ENCODE measurements at regions not wholly inside any gene's neighbourhood (a gene's known extent, or its start where the extent isn't known, plus 50 kb on each side); places are given as distances from the start of the nearest gene placed in this dataset.

- no peak for DNase-seq
Measured at GRCh38 chr1:117678246-117678977, 72.6 kb downstream of the TENT5C start.

GRCh38 chr1:117679299-117679698, 73.5 kb downstream of the TENT5C start:
- DNase-seq, result no peak

- no peak for DNase-seq
Measured at GRCh38 chr1:117679868-117680267, 74.0 kb downstream of the TENT5C start.

DNA sequence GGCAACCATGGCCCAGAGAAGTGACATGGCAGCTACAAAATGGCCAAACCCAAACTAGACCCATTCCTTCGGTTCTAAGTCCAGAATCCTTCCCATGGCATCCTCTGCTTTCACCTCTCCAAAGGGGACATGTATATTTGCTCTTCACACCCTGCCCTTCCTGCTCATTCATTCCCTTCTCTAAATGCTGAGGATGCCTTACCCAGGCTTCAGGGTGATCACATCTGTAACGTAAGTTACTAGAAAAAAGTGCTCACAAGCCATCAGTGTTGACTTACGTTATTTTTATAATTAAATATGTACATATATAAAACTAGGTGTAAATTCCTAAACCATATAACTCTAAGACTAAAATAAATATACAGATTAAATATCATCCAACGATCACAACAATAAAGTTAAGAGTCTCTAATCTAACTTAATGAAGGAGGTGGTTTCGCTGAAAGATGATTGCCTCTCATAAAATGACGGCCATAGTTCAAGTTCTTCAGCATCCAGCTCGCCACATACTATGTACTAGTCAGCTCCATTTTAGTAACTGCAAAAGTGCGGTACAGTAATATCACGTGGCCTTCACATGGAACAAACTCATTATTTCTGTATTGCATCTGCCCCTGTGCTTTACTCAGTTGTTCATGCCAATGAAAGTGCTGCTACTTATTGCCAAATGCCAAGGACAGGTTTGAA, 74.6 kb downstream of the TENT5C start:
- DNase-seq, result no peak

DNA sequence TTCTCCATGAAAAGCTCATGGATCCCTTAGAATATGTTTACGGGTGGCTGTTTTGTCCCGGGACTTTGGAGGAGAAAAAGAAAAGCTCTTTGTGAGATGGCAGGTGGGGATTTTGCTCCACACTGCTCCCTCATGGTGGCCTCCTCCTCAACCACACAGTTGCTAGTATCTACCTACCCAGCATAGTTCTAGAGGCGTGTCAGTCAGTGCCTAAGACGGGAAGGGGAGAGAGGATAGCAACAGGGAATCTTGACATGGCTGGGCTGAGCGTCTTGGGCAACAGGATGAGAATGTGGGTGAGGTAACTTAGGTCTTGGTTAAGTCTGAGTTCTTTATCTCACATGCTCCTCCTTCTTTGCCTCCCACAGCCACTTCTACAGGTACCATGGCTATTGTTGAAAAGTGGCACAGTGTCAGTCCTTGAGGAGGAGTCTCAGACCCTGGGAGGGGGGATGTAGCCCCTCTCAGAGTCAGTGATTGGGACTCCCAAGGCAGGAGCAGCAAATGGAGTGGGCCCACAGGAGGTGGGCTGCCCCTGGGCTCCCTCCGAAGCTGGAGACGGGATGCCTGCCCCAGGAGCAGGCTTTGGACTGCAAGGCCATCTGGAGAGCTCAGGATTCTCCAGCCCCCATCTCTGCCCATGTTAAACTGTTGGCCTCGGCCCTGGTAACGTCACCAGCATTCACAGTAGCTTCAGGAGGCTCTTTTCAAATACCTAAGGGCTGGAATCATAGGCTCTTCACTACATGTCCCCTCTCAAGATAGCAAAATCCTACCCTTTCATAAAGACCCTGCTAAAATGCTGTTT, 75.4 kb downstream of the TENT5C start:
- no peak for DNase-seq

- DNase-seq, result no peak
Measured at GRCh38 chr1:117681901-117682250, 76.0 kb downstream of the TENT5C start.

- DNase-seq, result no peak
Measured at GRCh38 chr1:117682372-117682771, 76.5 kb downstream of the TENT5C start.

GRCh38 chr1:117683571-117684285, 77.9 kb downstream of the TENT5C start:
- DNase-seq, result no peak

GRCh38 chr1:117685936-117686806, 80.3 kb downstream of the TENT5C start:
- DNase-seq, result no peak

GRCh38 chr1:117686907-117687306, 81.1 kb downstream of the TENT5C start:
- no peak for DNase-seq

DNA sequence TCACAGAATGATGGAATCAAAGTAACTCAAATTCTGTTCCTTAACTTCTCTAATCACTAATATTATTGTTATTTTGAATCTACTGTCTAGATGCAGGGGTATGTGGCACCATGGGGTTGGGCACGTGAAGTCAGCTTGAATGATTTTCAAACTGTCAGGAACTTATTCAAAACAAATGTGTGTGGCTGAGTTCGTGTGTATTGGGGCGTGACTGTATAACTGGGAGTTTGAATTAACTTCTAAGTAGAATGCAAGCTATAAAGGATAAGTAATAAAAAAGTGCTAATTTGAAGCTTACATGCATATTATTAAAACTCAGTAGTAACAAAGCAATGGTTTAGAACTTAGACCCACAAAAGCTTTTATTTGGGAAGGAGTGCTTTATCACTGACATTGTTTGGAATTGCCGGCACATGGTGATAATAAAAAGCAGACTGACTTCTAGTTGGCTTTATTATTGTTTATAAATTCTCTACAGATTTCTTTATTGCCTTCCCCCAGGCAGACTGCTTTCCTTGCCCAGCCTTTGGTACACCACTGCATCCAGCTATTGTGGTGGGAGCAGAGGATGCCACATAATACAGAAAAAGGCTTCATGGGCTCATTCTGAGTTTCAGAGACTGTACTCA, 84.3 kb downstream of the TENT5C start:
- DNase-seq, result no peak

DNA sequence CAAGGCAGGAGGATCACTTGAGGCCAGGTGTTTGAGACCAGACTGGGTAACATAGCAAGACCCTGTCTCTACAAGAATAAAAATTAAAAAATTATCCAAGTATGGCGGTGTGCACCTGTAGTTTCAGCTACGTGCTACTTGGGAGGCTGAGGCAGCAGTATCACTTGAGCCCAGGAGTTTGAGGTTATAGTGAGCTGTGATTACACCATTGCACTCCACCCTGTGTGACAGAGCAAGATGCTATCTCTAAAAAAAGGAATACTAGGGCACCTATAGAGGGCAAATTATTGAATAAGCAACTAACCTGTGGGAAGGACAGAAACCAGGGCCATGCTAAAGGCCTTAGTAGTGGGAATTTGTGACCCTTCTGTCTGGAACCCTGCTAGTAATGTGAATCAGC, 86.1 kb downstream of the TENT5C start:
- no peak for DNase-seq

GRCh38 chr1:117694543-117694942, 88.7 kb downstream of the TENT5C start:
- peak in 1 of 5 donors; percentile 57 for DNase-seq

- DNase-seq, result no peak
Measured at GRCh38 chr1:117695796-117696490, 90.1 kb downstream of the TENT5C start.

DNA sequence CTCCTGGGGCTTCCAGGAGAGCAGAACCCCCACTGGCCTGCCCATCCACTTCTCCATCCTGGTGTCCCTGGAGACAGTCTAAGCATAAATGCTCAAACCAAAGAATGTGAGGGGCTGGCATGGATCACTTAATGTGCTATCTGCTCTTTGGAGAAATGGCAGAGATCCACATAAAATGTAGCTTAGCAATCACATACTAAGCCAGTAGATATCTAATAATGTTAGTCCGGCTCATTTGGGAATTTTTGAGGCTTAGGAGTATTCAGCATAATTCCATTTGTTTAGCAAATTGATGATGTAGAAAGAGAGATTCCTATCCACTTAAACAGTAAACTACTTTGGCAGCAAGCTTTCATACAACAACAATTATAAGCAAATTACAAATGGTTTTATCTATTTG, 90.7 kb downstream of the TENT5C start:
- no peak for DNase-seq

- DNase-seq, result no peak
Measured at GRCh38 chr1:117697220-117697781, 91.5 kb downstream of the TENT5C start.

DNA sequence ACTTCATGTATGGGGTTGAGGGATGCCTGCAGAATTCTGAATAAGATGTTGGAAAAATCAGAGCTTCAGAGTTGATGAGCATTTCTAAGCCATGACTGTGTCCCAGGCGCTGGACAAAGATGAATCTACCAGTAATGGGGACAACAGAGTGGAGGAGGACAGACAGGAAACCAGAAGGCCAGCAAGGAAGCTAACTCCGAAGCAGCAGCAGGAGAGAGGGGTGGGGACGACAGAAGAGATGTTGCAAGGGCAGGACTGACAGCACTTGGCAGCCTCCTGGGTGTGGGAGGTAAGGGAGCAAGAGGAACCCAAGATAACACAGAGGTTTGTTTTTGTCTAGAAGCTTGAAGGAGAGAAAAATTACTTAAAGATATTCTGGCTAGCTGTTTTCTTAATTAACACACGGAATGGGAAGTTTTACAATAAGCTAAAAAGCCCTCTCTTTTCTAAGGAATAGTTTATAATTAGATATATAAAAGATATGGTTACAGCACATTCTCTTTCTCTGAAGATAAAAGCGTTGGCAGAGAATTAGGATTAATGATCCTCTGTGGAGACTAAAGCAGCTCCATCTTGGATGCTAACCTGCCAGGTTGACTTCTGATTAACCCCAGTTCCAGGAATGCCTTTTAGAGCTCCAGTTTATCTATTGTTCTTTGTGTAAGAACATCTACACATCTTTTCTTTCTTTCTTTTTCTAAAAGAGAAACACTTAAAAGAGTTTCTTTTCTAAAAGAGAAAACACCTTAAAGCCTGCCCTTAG, 92.7 kb downstream of the TENT5C start:
- no peak for DNase-seq

- no peak for DNase-seq
Measured at GRCh38 chr1:117699953-117700352, 94.1 kb downstream of the TENT5C start.

DNA sequence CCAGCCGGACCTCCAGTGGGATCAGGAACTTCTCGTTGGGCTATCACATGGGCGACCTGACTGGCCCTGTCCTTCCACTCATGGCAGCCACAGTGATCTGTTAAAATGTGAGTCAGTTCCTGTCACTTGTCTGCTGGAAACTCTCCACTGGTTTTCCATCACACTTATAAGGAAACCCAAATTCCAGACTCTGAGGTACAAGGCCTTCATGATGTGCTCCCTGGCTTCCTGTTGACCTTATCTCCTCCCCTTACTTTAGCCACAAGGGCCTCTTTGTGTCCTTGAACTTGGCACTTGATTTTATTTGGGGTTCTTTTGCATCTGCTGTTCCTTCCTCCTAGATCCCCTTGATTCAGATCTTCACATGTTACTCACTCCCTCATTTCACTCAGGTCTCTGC, 96.8 kb downstream of the TENT5C start:
- DNase-seq, result no peak

DNA sequence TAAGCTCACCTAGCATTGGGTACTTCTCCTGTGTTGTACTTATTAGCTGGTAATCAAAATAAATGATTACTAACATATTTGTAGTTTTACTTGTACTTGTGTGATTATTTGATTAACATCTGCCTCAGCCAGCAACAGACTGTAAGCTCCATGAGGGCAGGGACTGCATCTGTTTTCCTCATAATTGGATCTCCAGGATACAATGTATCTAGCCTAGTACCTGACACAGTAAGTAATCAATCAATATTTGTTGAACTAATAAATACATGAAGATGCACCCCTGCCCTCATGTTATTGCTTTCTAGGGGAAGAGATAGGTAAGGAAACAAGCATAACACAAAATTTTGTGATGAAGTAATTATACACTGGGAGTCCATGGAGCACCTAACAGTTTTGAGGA, 101.5 kb downstream of the TENT5C start:
- no peak for DNase-seq
